ENCODE measurements at regions not wholly inside any gene's neighbourhood (a gene's known extent, or its start where the extent isn't known, plus 50 kb on each side); places are given as distances from the start of the nearest gene placed in this dataset.

GRCh38 chr2:118177884-118178283 is 89.6 kb downstream of the INSIG2 start:
- Mint-ChIP-seq H3K36me3 (ENCODE audit: low read depth) (no peaks in the 10 kb centered on the region), H3K27me3 (peaks cover 9% of the 10 kb centered on the region), H3K9me3 (no peaks in the 10 kb centered on the region), H3K4me1 (ENCODE audit: low read depth) (peaks cover 22% of the 10 kb centered on the region), H3K27ac (peak overlapping the region; percentile 74), H3K4me3 (no peak overlapping the region)

DNA sequence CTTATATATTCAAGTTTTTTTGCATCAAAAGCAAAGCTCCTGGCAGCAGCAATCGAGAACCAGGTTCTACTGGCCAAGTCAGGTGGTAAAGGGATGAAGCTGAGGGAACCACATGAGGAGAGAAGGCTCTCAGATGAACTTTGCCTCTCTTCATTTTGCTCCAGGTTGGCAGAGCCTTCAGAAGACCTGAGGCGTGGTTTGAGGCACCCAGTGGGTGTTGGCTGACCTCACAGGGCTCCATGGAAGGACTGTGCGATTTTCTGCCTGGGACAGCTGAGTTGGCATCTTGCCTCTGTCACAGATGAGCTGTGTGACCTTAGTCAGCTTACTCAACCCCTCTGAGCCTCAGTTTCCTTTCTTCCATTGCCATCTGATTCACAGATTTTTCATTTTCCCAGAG is 89.0 kb downstream of the INSIG2 start:
- H3K4me3 Mint-ChIP-seq = no peak overlapping the region
- H3K36me3 Mint-ChIP-seq (ENCODE audit: low read depth) = no peaks in the 10 kb centered on the region
- H3K27me3 Mint-ChIP-seq = peaks cover 9% of the 10 kb centered on the region
- no peaks in the 10 kb centered on the region for H3K9me3 Mint-ChIP-seq
- peak overlapping the region; percentile 74 for H3K27ac Mint-ChIP-seq
- peaks cover 22% of the 10 kb centered on the region for H3K4me1 Mint-ChIP-seq (ENCODE audit: low read depth)

- Mint-ChIP-seq H3K27ac (peak overlapping the region; percentile 74), H3K27me3 (peaks cover 9% of the 10 kb centered on the region), H3K36me3 (ENCODE audit: low read depth) (no peaks in the 10 kb centered on the region), H3K4me1 (ENCODE audit: low read depth) (peaks cover 22% of the 10 kb centered on the region), H3K9me3 (no peaks in the 10 kb centered on the region), H3K4me3 (no peak overlapping the region)
Observed at GRCh38 chr2:118176601-118177000, 88.3 kb downstream of the INSIG2 start.

DNA sequence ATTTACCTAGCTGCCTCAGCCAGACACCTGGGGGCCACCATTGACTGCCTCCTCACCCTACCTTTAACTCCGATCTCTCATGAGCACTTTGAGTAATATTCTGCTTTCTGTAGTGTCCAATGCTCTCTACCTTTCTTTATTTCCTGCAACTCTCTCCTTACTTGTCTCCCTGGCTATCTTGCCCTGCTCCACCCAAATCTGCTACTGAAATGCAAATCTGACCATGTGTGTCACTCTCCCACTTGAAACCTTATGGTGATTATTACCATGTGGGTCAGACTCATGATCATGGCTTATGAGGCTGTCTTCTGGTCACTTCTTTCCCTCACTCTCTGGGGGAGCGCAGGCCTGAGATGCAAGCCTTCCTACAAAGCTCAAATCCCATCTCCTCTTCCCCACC is 83.3 kb downstream of the INSIG2 start:
- no peak overlapping the region for H3K4me3 Mint-ChIP-seq
- H3K27ac Mint-ChIP-seq = no peak overlapping the region
- H3K4me1 Mint-ChIP-seq (ENCODE audit: low read depth) = peaks cover 7% of the 10 kb centered on the region
- H3K36me3 Mint-ChIP-seq (ENCODE audit: low read depth) = no peaks in the 10 kb centered on the region
- no peaks in the 10 kb centered on the region for H3K9me3 Mint-ChIP-seq
- H3K27me3 Mint-ChIP-seq = peaks cover 9% of the 10 kb centered on the region

DNA sequence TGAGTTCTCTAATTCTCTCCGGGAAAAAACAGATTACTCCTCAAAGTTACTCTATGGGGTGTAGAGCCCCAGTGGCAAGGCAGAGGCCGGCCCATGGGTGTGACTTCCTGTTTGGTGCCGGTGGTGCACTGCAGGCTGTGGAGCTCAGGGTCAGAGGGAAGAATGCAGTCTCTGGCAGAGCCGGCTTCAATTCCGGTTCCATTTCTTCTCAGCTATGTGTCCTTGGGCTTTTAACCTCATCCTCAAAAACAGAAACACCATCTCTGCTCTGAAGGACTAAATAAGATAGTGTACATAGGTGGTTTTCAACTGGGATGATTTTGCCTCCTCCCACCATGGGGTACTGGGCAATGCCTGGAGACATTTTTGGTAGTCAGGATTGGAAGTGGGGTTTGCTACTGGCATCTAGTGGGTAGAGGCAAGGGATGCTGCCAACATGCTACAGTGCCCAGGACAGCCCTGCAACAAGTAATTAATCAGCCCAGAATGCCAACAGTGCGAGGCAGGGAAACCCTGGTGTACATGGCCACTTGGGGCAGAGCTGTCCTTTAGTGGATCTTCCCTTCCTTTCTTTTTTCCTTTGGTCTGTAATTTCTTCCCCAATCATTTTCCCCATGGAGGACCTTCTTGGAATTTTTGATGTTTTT is 81.2 kb downstream of the INSIG2 start:
- Mint-ChIP-seq H3K4me3 (no peak overlapping the region), H3K4me1 (ENCODE audit: low read depth) (no peaks in the 10 kb centered on the region), H3K36me3 (ENCODE audit: low read depth) (no peaks in the 10 kb centered on the region), H3K27ac (no peak overlapping the region), H3K27me3 (peaks cover 10% of the 10 kb centered on the region), H3K9me3 (peaks cover 12% of the 10 kb centered on the region)

GRCh38 chr2:118168615-118169014 is 80.3 kb downstream of the INSIG2 start:
- Mint-ChIP-seq H3K9me3 (peaks cover 18% of the 10 kb centered on the region), H3K27me3 (peaks cover 10% of the 10 kb centered on the region), H3K4me3 (no peak overlapping the region), H3K4me1 (ENCODE audit: low read depth) (peaks cover 5% of the 10 kb centered on the region), H3K27ac (no peak overlapping the region), H3K36me3 (ENCODE audit: low read depth) (no peaks in the 10 kb centered on the region)

GRCh38 chr2:118167026-118167425 is 78.8 kb downstream of the INSIG2 start:
- Mint-ChIP-seq H3K27me3 (peaks cover 13% of the 10 kb centered on the region), H3K4me3 (no peak overlapping the region), H3K9me3 (peaks cover 23% of the 10 kb centered on the region), H3K4me1 (ENCODE audit: low read depth) (peaks cover 5% of the 10 kb centered on the region), H3K27ac (no peak overlapping the region), H3K36me3 (ENCODE audit: low read depth) (no peaks in the 10 kb centered on the region)

DNA sequence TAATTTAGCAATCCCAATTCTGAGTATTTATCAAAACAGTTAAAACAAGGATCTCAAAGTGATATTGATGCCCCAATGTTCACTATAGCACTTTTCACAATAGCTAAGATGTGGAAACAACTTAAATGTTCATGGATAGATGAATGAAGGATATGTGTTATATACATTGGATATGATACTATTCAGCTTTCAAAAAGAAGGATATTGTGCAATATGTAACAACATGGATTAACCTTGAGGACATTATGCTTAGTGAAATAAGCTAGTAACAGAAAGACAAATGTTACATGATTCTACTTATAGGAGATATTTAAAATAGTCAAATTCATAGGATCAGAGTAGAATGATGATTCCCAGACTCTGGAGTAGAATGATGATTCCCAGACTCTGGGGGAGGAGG is 78.0 kb downstream of the INSIG2 start:
- Mint-ChIP-seq H3K27me3 (peaks cover 20% of the 10 kb centered on the region), H3K9me3 (peaks cover 23% of the 10 kb centered on the region), H3K27ac (no peak overlapping the region), H3K36me3 (ENCODE audit: low read depth) (no peaks in the 10 kb centered on the region), H3K4me3 (no peak overlapping the region), H3K4me1 (ENCODE audit: low read depth) (peaks cover 5% of the 10 kb centered on the region)

- peaks cover 5% of the 10 kb centered on the region for H3K4me1 Mint-ChIP-seq (ENCODE audit: low read depth)
- H3K27ac Mint-ChIP-seq = no peak overlapping the region
- H3K27me3 Mint-ChIP-seq = peaks cover 27% of the 10 kb centered on the region
- no peak overlapping the region for H3K4me3 Mint-ChIP-seq
- no peaks in the 10 kb centered on the region for H3K36me3 Mint-ChIP-seq (ENCODE audit: low read depth)
- H3K9me3 Mint-ChIP-seq = peaks cover 23% of the 10 kb centered on the region
Observed at GRCh38 chr2:118165595-118165994, 77.3 kb downstream of the INSIG2 start.
